Neural cell (in vitro differentiated cells): ENCODE measurements at regions not wholly inside any gene's neighbourhood (a gene's known extent, or its start where the extent isn't known, plus 50 kb on each side); places are given as distances from the start of the nearest gene placed in this dataset.

Source experiments
- H2AFZ ChIP-seq: fragments of 200-600, 300-800 bp; sonication (generic), shearing (Covaris generic); 2 replicates; pipeline ENCODE4 v1.6.0; 2014; ENCODE audit warnings: low read depth, mild to moderate bottlenecking, antibody characterized with exemption, low read length, moderate library complexity
- H3F3A ChIP-seq: fragments of 200-600 bp; shearing (Covaris generic); 2 replicates; pipeline ENCODE4 v1.6.1; 2016; ENCODE audit warnings: mild to moderate bottlenecking, moderate library complexity, mixed read lengths, antibody characterized with exemption, low read length; ENCODE audit not compliant: insufficient read depth, poor library complexity, severe bottlenecking
- H3K27ac ChIP-seq: fragments of 200-600, 300-800 bp; sonication (generic), shearing (Covaris generic); 2 replicates; pipeline ENCODE4 v1.5.1; 2014; ENCODE audit warnings: mild to moderate bottlenecking, low read length, moderate library complexity
- H3K27me3 ChIP-seq: fragments of 300-800, 200-600 bp; sonication (generic), shearing (Covaris generic); 2 replicates; pipeline ENCODE4 v1.6.0; 2014; ENCODE audit warnings: mild to moderate bottlenecking, low read depth, low read length, moderate library complexity; ENCODE audit not compliant: insufficient read depth
- H3K36me3 ChIP-seq: fragments of 300-800, 200-600 bp; sonication (generic), shearing (Covaris generic); 2 replicates; pipeline ENCODE4 v1.5.1; 2014; ENCODE audit warnings: mild to moderate bottlenecking, antibody characterized with exemption, low read length, moderate library complexity; ENCODE audit not compliant: insufficient read depth
- H3K4me2 ChIP-seq: fragments of 300-800, 200-600 bp; sonication (generic), shearing (Covaris generic); 2 replicates; pipeline ENCODE4 v1.6.0; 2014; ENCODE audit warnings: mild to moderate bottlenecking, low read length
- H3K4me3 ChIP-seq: fragments of 300-800, 200-600 bp; sonication (generic), shearing (Covaris generic); 2 replicates; pipeline ENCODE4 v1.5.1; 2014; ENCODE audit warnings: mild to moderate bottlenecking, low read length, moderate library complexity
- H3K79me2 ChIP-seq: fragments of 200-600 bp; shearing (Covaris generic); replicated peaks from 2 replicates; pipeline ENCODE4 v1.6.0; 2014; ENCODE audit warnings: mild to moderate bottlenecking, low read length, moderate library complexity; ENCODE audit not compliant: insufficient read depth
- H3K9ac ChIP-seq: fragments of 300-800, 200-600 bp; sonication (generic), shearing (Covaris generic); 2 replicates; pipeline ENCODE4 v1.6.1; 2016; ENCODE audit warnings: mild to moderate bottlenecking, low read length, mixed read lengths
- H3K9me2 ChIP-seq: fragments of 200-600 bp; shearing (Covaris generic); 2 replicates; pipeline ENCODE4 v1.6.1; 2016; ENCODE audit warnings: mild to moderate bottlenecking, low read length, mixed read lengths; ENCODE audit not compliant: insufficient read depth
- H3K9me3 ChIP-seq: fragments of 200-600, 300-800 bp; sonication (generic), shearing (Covaris generic); 2 replicates; pipeline ENCODE4 v1.6.1; 2016; ENCODE audit warnings: mild to moderate bottlenecking, mixed run types, low read length, moderate library complexity, mixed read lengths
- H4K20me1 ChIP-seq: fragments of 200-600 bp; shearing (Covaris generic); 2 replicates; pipeline ENCODE4 v1.6.1; 2016; ENCODE audit warnings: mild to moderate bottlenecking, mixed run types; ENCODE audit not compliant: insufficient read depth
- CTCF ChIP-seq: fragments of 450-650 bp; IDR thresholded peaks from 2 replicates; pipeline ENCODE4 v1.5.1; 2014; ENCODE audit warnings: antibody characterized with exemption, mild to moderate bottlenecking, moderate library complexity; ENCODE audit not compliant: poor library complexity, severe bottlenecking
- EP300 ChIP-seq: fragments of 450-650 bp; conservative IDR thresholded peaks from 2 replicates; pipeline ENCODE4 v1.6.1; 2014; ENCODE audit warnings: antibody characterized with exemption, mild to moderate bottlenecking, moderate library complexity; ENCODE audit not compliant: poor library complexity, severe bottlenecking
- EZH2 ChIP-seq: fragments of 200-600, 300-800 bp; shearing (Covaris generic), sonication (generic); IDR thresholded peaks from 2 replicates; pipeline ENCODE4 v1.6.1; 2014; ENCODE audit warnings: antibody characterized with exemption, low read length, borderline replicate concordance, mild to moderate bottlenecking; ENCODE audit not compliant: insufficient read depth, poor library complexity, severe bottlenecking
- MXI1 ChIP-seq: fragments of 450-650 bp; conservative IDR thresholded peaks from 2 replicates; pipeline ENCODE4 v1.6.1; 2014; ENCODE audit warnings: antibody characterized with exemption, mild to moderate bottlenecking; ENCODE audit not compliant: poor library complexity, severe bottlenecking
- POLR2AphosphoS5 ChIP-seq: IDR thresholded peaks from 2 replicates; pipeline ENCODE4 v1.6.1; 2012
- RAD21 ChIP-seq: fragments of 450-650 bp; conservative IDR thresholded peaks from 2 replicates; pipeline ENCODE4 v1.6.1; 2014; ENCODE audit warnings: antibody characterized with exemption, mild to moderate bottlenecking, moderate library complexity
- REST ChIP-seq: IDR thresholded peaks from 2 replicates; pipeline ENCODE4 v1.6.1; 2012; ENCODE audit warnings: borderline replicate concordance
- SMC3 ChIP-seq: fragments of 450-650 bp; conservative IDR thresholded peaks from 2 replicates; pipeline ENCODE4 v1.6.1; 2014; ENCODE audit warnings: antibody characterized with exemption, mild to moderate bottlenecking, moderate library complexity; ENCODE audit not compliant: poor library complexity
- TAF1 ChIP-seq: IDR thresholded peaks from 2 replicates; pipeline ENCODE4 v1.6.1; 2012; ENCODE audit warnings: low read depth

- H3K27ac ChIP-seq: no peak overlapping the region
- H3K4me2 ChIP-seq: no peak overlapping the region
Observed at GRCh38 chr5:57911438-57911837, 428.8 kb upstream of the ACTBL2 start.

GRCh38 chr5:57906671-57907070 lies 424.1 kb upstream of the ACTBL2 start:
- H3K4me2 ChIP-seq: no peak overlapping the region
- no peaks in the 10 kb centered on the region for H3K36me3 ChIP-seq
- no peak overlapping the region for H2AFZ ChIP-seq

More at GRCh38 chr5:57911438-57911837, 428.8 kb upstream of the ACTBL2 start:
- Histone ChIP-seq H2AFZ (no peak overlapping the region), H3K36me3 (no peaks in the 10 kb centered on the region), H3F3A (no peaks in the 10 kb centered on the region), H3K79me2 (no peaks in the 10 kb centered on the region), H3K9me3 (no peaks in the 10 kb centered on the region), H3K4me3 (no peak overlapping the region), H4K20me1 (no peaks in the 10 kb centered on the region), H3K9ac (no peak overlapping the region), H3K27me3 (no peaks in the 10 kb centered on the region), H3K9me2 (no peaks in the 10 kb centered on the region)
- no peak for TF ChIP-seq EP300
- TF ChIP-seq SMC3: no peak

More at GRCh38 chr5:57906671-57907070, 424.1 kb upstream of the ACTBL2 start:
- no peak overlapping the region for H3K27ac ChIP-seq
- no peaks in the 10 kb centered on the region for H3K27me3 ChIP-seq
- no peaks in the 10 kb centered on the region for H3K9me3 ChIP-seq
- TF ChIP-seq TAF1 (no peak), EP300 (no peak), MXI1 (no peak), EZH2 (no peak), RAD21 (no peak), REST (no peak), CTCF (no peak), SMC3 (no peak), POLR2AphosphoS5 (no peak)
- no peaks in the 10 kb centered on the region for H3F3A ChIP-seq
- H3K9me2 ChIP-seq: no peaks in the 10 kb centered on the region
- H4K20me1 ChIP-seq: no peaks in the 10 kb centered on the region
- no peak overlapping the region for H3K4me3 ChIP-seq
- no peak overlapping the region for H3K9ac ChIP-seq
- H3K79me2 ChIP-seq: no peaks in the 10 kb centered on the region
